ENCODE measurements at regions not wholly inside any gene's neighbourhood (a gene's known extent, or its start where the extent isn't known, plus 50 kb on each side); places are given as distances from the start of the nearest gene placed in this dataset.

GRCh38 chr1:200263203-200263602 lies 146.6 kb downstream of the ZNF281 start (continued):
- TF ChIP-seq THAP7 (CRISPR knock-in tag; IDR thresholded peaks at IDR 0.05) (no peak), LEF1 (IDR thresholded peaks at IDR 0.05) (no peak)

GRCh38 chr1:200262326-200262965 lies 147.4 kb downstream of the ZNF281 start:
- H3K9ac ChIP-seq (ENCODE audit: insufficient read depth in 1 of 2, low read depth in 2 of 2, low read length in 2 of 2), result no peak overlapping the region
- H3K4me2 ChIP-seq (ENCODE audit: insufficient read depth, low read length), result no peak overlapping the region
- peak in 3 of 4 experiments; percentile 19 to 36 (median 33) for DNase-seq (ENCODE audit: extremely low read depth in 1 of 4, low spot score in 3 of 4)
- in situ Hi-C loops (cut with MboI), result no loop called here
- BruUV-seq (replicated peaks), result no TSS peak
- peak overlapping the region; percentile 34; the same call in 1 of the 2 replicates for H2AFZ ChIP-seq (ENCODE audit: low read depth, low read length)
- 10% methylated on average over 7 of the region's 7 CpGs for whole genome bisulfite sequencing (ENCODE audit: insufficient coverage, low coverage, missing lambda C conversion rate)
- no peak overlapping the region for H3K4me3 ChIP-seq
- FAIRE-seq, result peak; percentile 44
- H3K79me2 ChIP-seq (ENCODE audit: control insufficient read depth, insufficient read depth, low read length), result no peaks in the 10 kb centered on the region
- TF ChIP-seq RAD21 (CRISPR knock-in tag; conservative IDR thresholded peaks at IDR 0.05 in 1 of 2, IDR thresholded peaks at IDR 0.05 in 1 of 2) (peak in 1 of 2 experiments; percentile 62; a peak in 2 of 4 replicates), CTCF (IDR thresholded peaks at IDR 0.05 in 2 of 3, conservative IDR thresholded peaks at IDR 0.05 in 1 of 3; ENCODE audit: insufficient read depth in 2 of 3, low read depth in 1 of 3, low read length in 3 of 3) (peak; percentile 40 to 70 (median 62)), BCOR (IDR thresholded peaks at IDR 0.05) (peak; percentile 28; the same call in 1 of the 2 replicates), ZNF507 (tag; conservative IDR thresholded peaks at IDR 0.05) (no peak), EHMT2 (IDR thresholded peaks at IDR 0.05) (peak; percentile 79), SRSF7 (optimal IDR thresholded peaks at IDR 0.05; ENCODE audit: low read depth, low read length) (no peak), DEAF1 (CRISPR knock-in tag; IDR thresholded peaks at IDR 0.05) (no peak)
- CTCF ChIA-PET (ENCODE audit: low intra/inter-chr PET ratio), result interaction anchor here (1.0 kb wide), 1 partner anchor 226 kb away, joined by 3 read pairs; no protein-coding TSS in a partner anchor
- H3K27ac ChIP-seq (ENCODE audit: extremely low read depth, low read depth, low read length), result no peak overlapping the region
- POLR2A ChIA-PET, result no interaction called here
- H4K20me1 ChIP-seq (replicated peaks; ENCODE audit: control insufficient read depth, insufficient read depth, low read length), result no peaks in the 10 kb centered on the region
- H3K27me3 ChIP-seq (ENCODE audit: control insufficient read depth in 2 of 2, insufficient read depth in 2 of 2, low read length in 2 of 2), result peaks cover 0 to 4% of the 10 kb centered on the region in 2 experiments; a peak in 3 of 5 replicates
- no peaks in the 10 kb centered on the region for H3K4me1 ChIP-seq (replicated peaks in 1 of 2; ENCODE audit: control insufficient read depth in 2 of 2, insufficient read depth in 2 of 2, low read length in 2 of 2)
- intact Hi-C loops (cut with micrococcal nuclease), result no loop called here
- H3K9me1 ChIP-seq (ENCODE audit: control insufficient read depth, insufficient read depth, low read length), result no peaks in the 10 kb centered on the region
- H3K36me3 ChIP-seq (ENCODE audit: control insufficient read depth, insufficient read depth, low read length), result no peaks in the 10 kb centered on the region
- peak; percentile 80 for ATAC-seq
- no peaks in the 10 kb centered on the region for H3K9me3 ChIP-seq (replicated peaks; ENCODE audit: control insufficient read depth, insufficient read depth, low read depth, low read length)
